ENCODE measurements at regions not wholly inside any gene's neighbourhood (a gene's known extent, or its start where the extent isn't known, plus 50 kb on each side); places are given as distances from the start of the nearest gene placed in this dataset.

GRCh38 chr3:94887065-94887464 lies 824.2 kb downstream of the NSUN3 start:
- TF ChIP-seq, protein P1, sequence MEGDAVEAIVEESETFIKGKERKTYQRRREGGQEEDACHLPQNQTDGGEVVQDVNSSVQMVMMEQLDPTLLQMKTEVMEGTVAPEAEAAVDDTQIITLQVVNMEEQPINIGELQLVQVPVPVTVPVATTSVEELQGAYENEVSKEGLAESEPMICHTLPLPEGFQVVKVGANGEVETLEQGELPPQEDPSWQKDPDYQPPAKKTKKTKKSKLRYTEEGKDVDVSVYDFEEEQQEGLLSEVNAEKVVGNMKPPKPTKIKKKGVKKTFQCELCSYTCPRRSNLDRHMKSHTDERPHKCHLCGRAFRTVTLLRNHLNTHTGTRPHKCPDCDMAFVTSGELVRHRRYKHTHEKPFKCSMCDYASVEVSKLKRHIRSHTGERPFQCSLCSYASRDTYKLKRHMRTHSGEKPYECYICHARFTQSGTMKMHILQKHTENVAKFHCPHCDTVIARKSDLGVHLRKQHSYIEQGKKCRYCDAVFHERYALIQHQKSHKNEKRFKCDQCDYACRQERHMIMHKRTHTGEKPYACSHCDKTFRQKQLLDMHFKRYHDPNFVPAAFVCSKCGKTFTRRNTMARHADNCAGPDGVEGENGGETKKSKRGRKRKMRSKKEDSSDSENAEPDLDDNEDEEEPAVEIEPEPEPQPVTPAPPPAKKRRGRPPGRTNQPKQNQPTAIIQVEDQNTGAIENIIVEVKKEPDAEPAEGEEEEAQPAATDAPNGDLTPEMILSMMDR (IDR thresholded peaks at IDR 0.05) = no peak
- no peak for TF ChIP-seq POLR2A (IDR thresholded peaks at IDR 0.05)
